CD14-positive monocyte (primary cell): ENCODE measurements at regions not wholly inside any gene's neighbourhood (a gene's known extent, or its start where the extent isn't known, plus 50 kb on each side); places are given as distances from the start of the nearest gene placed in this dataset.

ENCODE experiments used
- DNase-seq, 3 donors: peaks; one replicate each; pipeline ENCODE4 v3.0.0-alpha.2; 2011 to 2022
- H2AFZ ChIP-seq: 2 replicates; pipeline ENCODE4 v1.6.0; 2012; ENCODE audit warnings: mild to moderate bottlenecking, low read depth, low read length, inconsistent platforms; ENCODE audit not compliant: insufficient read depth, poor library complexity, severe bottlenecking
- H3K27ac ChIP-seq, 2 donors: 1 replicate in 1 of 2; 2 replicates in 1 of 2; pipeline ENCODE4 v1.5.1; 2012 to 2013; ENCODE audit warnings: low read length in 2 of 2, control low read depth in 1 of 2, inconsistent platforms in 1 of 2, low read depth in 1 of 2, mild to moderate bottlenecking in 1 of 2
- H3K27me3 ChIP-seq, 2 donors: one replicate each; pipeline versions ENCODE4 v1.6.0 to v1.6.1; 2011 to 2013; ENCODE audit warnings: low read length in 2 of 2; ENCODE audit not compliant: control insufficient read depth in 2 of 2, insufficient read depth in 2 of 2
- H3K36me3 ChIP-seq, 2 donors: replicated peaks in 1 of 2; 1 replicate in 1 of 2; 2 replicates in 1 of 2; pipeline versions ENCODE4 v1.5.1 to v1.6.1; 2012 to 2013; ENCODE audit warnings: low read length in 2 of 2, control low read depth in 1 of 2, inconsistent platforms in 1 of 2, mild to moderate bottlenecking in 1 of 2; ENCODE audit not compliant: insufficient read depth in 2 of 2, control insufficient read depth in 1 of 2
- H3K4me1 ChIP-seq, 2 donors: 1 replicate in 1 of 2; 2 replicates in 1 of 2; pipeline versions ENCODE4 v1.5.1 to v1.6.1; 2012 to 2013; ENCODE audit warnings: low read length in 2 of 2, control low read depth in 1 of 2, inconsistent platforms in 1 of 2, mild to moderate bottlenecking in 1 of 2, moderate library complexity in 1 of 2; ENCODE audit not compliant: insufficient read depth in 2 of 2, control insufficient read depth in 1 of 2
- H3K4me2 ChIP-seq: replicated peaks from 2 replicates; pipeline ENCODE3; 2012; ENCODE audit warnings: low read length, moderate library complexity, mild to moderate bottlenecking; ENCODE audit not compliant: poor library complexity, severe bottlenecking; ENCODE audit errors: extremely low read depth
- H3K4me3 ChIP-seq, 3 experiments: fragments of 200-600 bp in 1 of 3; sonication (generic) in 1 of 3; replicated peaks in 1 of 3; 1 replicate in 2 of 3; 2 replicates in 1 of 3; pipeline ENCODE4 v1.5.1; 2011 to 2013; ENCODE audit warnings: low read length in 3 of 3, mild to moderate bottlenecking in 3 of 3, control low read depth in 2 of 3, low read depth in 2 of 3, inconsistent platforms in 1 of 3, moderate library complexity in 1 of 3
- H3K79me2 ChIP-seq: 2 replicates; pipeline ENCODE4 v1.6.0; 2012; ENCODE audit warnings: mild to moderate bottlenecking, control low read depth, inconsistent platforms, low read length, moderate library complexity; ENCODE audit not compliant: insufficient read depth
- H3K9ac ChIP-seq: 2 replicates; pipeline ENCODE4 v1.6.0; 2017; ENCODE audit warnings: low read length, mild to moderate bottlenecking; ENCODE audit not compliant: insufficient read depth, poor library complexity, severe bottlenecking
- H3K9me3 ChIP-seq, 2 donors: replicated peaks in 1 of 2; 1 replicate in 1 of 2; 2 replicates in 1 of 2; pipeline versions ENCODE4 v1.5.1 to v1.6.1; 2012 to 2013; ENCODE audit warnings: low read length in 2 of 2, control low read depth in 1 of 2; ENCODE audit not compliant: control insufficient read depth in 1 of 2, insufficient read depth in 1 of 2
- H4K20me1 ChIP-seq: 2 replicates; pipeline ENCODE4 v1.6.0; 2012; ENCODE audit warnings: mild to moderate bottlenecking, low read length, control low read depth, moderate library complexity; ENCODE audit not compliant: insufficient read depth
- H3K27ac Mint-ChIP-seq, 7 donors: one replicate each; pipeline ENCODE4 v1.8.0; 2020; ENCODE audit warnings: mild to moderate bottlenecking in 7 of 7, mixed read lengths in 7 of 7, moderate library complexity in 6 of 7, inconsistent platforms in 2 of 7
- H3K27me3 Mint-ChIP-seq, 3 donors: one replicate each; pipeline ENCODE4 v1.8.0; 2021 to 2022; ENCODE audit warnings: low read depth in 3 of 3, mild to moderate bottlenecking in 3 of 3, mixed read lengths in 3 of 3, moderate library complexity in 3 of 3, inconsistent platforms in 1 of 3
- H3K36me3 Mint-ChIP-seq, 2 donors: one replicate each; pipeline ENCODE4 v1.8.0; 2020; ENCODE audit warnings: mixed read lengths in 2 of 2, inconsistent platforms in 1 of 2, mild to moderate bottlenecking in 1 of 2
- H3K4me1 Mint-ChIP-seq: one replicate; pipeline ENCODE4 v1.8.0; 2020; ENCODE audit warnings: mild to moderate bottlenecking, mixed read lengths
- H3K4me3 Mint-ChIP-seq, 2 donors: one replicate each; pipeline ENCODE4 v1.8.0; 2020; ENCODE audit warnings: mild to moderate bottlenecking in 2 of 2, mixed read lengths in 2 of 2, moderate library complexity in 1 of 2
- H3K9me3 Mint-ChIP-seq, 7 donors: one replicate each; pipeline ENCODE4 v1.8.0; 2020 to 2022; ENCODE audit warnings: mixed read lengths in 7 of 7, mild to moderate bottlenecking in 6 of 7, moderate library complexity in 6 of 7, inconsistent platforms in 2 of 7
- WGBS: methylation state at CpG from one replicate; pipeline ENCODE4 v1.1.5; 2013; ENCODE audit warnings: missing lambda C conversion rate; ENCODE audit not compliant: insufficient coverage; 5-methylcytosine and 5-hydroxymethylcytosine counted together
- intact Hi-C, 2 donors: fragments of 100-400 bp; cut with micrococcal nuclease; formaldehyde crosslinking; loops; one replicate each; pipeline versions ENCODE4 v1.15.0 to v1.15.1; 2023
- TF ChIP-seq, protein P1 (sequence below): fragments of 200-600 bp; IDR thresholded peaks from one replicate; pipeline ENCODE4 v1.8.0; 2022; ENCODE audit warnings: antibody characterized with exemption, mild to moderate bottlenecking

DNA sequence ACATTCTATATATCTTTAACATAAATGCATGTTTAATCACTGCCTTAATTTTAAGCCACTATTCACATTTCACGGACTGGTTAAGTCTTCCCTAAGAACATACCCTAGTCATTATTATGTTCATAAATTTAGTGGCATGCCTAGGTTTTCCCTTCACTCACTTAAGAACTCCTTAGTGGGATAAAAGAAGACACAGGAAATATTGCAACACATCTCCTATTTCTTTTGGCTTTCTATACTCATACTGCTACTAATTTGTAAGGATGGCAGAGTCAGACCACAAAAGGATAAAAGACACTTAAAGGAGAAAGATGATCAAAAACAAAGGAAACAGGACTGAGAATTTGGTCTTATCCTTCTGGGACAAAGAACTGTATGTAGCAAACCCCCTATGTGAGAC is 951.4 kb downstream of the SORCS3 start:
- H3K79me2 ChIP-seq: no peaks in the 10 kb centered on the region
- Mint-ChIP-seq H3K36me3 (no peaks in the 10 kb centered on the region), H3K27ac (no peak overlapping the region), H3K27me3 (peaks cover 0 to 1% (median 0%) of the 10 kb centered on the region in 3 donors), H3K4me1 (no peaks in the 10 kb centered on the region), H3K4me3 (no peak overlapping the region), H3K9me3 (peaks cover 0 to 4% (median 0%) of the 10 kb centered on the region in 7 donors)
- no peak overlapping the region for H3K27ac ChIP-seq
- peaks cover 0 to 5% of the 10 kb centered on the region in 2 donors for H3K9me3 ChIP-seq
- no peaks in the 10 kb centered on the region for H3K27me3 ChIP-seq
- H2AFZ ChIP-seq: no peak overlapping the region
- no peak overlapping the region for H3K4me2 ChIP-seq
- H4K20me1 ChIP-seq: no peaks in the 10 kb centered on the region
- DNase-seq: no peak
- intact Hi-C loops: no loop called here
- H3K9ac ChIP-seq: no peak overlapping the region
- no peaks in the 10 kb centered on the region for H3K4me1 ChIP-seq
- no peaks in the 10 kb centered on the region for H3K36me3 ChIP-seq
- no peak overlapping the region for H3K4me3 ChIP-seq
- TF ChIP-seq, protein P1, sequence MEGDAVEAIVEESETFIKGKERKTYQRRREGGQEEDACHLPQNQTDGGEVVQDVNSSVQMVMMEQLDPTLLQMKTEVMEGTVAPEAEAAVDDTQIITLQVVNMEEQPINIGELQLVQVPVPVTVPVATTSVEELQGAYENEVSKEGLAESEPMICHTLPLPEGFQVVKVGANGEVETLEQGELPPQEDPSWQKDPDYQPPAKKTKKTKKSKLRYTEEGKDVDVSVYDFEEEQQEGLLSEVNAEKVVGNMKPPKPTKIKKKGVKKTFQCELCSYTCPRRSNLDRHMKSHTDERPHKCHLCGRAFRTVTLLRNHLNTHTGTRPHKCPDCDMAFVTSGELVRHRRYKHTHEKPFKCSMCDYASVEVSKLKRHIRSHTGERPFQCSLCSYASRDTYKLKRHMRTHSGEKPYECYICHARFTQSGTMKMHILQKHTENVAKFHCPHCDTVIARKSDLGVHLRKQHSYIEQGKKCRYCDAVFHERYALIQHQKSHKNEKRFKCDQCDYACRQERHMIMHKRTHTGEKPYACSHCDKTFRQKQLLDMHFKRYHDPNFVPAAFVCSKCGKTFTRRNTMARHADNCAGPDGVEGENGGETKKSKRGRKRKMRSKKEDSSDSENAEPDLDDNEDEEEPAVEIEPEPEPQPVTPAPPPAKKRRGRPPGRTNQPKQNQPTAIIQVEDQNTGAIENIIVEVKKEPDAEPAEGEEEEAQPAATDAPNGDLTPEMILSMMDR: no peak
- WGBS: no CpG with 5 or more reads among the region's 1 CpG

DNA sequence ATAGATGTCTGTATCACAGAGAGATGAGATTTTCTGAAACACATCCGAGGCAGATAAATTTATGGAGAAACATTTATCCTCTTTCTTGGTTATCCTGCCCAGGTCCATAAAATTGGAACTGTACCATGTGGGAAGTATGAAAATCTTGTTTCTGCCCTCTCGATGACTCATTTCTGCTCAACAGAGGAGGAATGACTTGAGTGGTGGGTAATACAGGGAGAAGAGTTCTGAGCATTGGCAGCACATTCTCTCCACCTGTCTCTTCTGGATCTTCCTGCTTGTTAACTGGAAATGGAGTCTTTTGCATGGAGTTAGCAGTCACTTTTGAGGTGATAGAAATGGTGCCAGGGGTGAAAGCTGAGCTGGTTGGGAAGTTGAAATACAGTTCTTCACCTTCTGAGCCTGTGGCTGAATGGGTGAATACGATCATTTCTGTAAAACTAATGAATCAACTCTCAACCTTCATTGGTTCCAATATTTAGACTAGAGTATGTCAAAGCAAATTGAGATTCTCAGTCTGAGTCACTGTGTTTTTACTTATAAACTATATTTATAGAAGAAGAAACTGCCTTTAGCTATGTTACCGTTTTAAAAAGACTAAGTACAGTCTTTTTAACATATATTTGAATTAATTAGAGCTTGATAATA is 945.5 kb downstream of the SORCS3 start:
- Histone ChIP-seq H3K27ac (no peak overlapping the region), H3K79me2 (no peaks in the 10 kb centered on the region), H3K36me3 (no peaks in the 10 kb centered on the region), H2AFZ (no peak overlapping the region), H3K27me3 (no peaks in the 10 kb centered on the region), H4K20me1 (no peaks in the 10 kb centered on the region), H3K4me1 (no peaks in the 10 kb centered on the region), H3K9ac (no peak overlapping the region), H3K4me3 (no peak overlapping the region), H3K9me3 (no peaks in the 10 kb centered on the region), H3K4me2 (no peak overlapping the region)
- Mint-ChIP-seq H3K27ac (no peak overlapping the region), H3K4me1 (no peaks in the 10 kb centered on the region), H3K4me3 (no peak overlapping the region), H3K9me3 (peaks cover 0 to 3% (median 0%) of the 10 kb centered on the region in 7 donors), H3K27me3 (peaks cover 0 to under 1% (median 0%) of the 10 kb centered on the region in 3 donors), H3K36me3 (no peaks in the 10 kb centered on the region)
- WGBS: no CpG with 5 or more reads among the region's 4 CpGs
- intact Hi-C loops: no loop called here
- no peak for DNase-seq
- TF ChIP-seq, protein P1: no peak
